Osteoblast (primary cell): ENCODE measurements at regions not wholly inside any gene's neighbourhood (a gene's known extent, or its start where the extent isn't known, plus 50 kb on each side); places are given as distances from the start of the nearest gene placed in this dataset.

Source experiments
- DNase-seq: peaks from one replicate; pipeline ENCODE4 v3.0.0; 2011; ENCODE audit warnings: low spot score, mixed read lengths; ENCODE audit not compliant: insufficient read length; ENCODE audit errors: missing footprints
- H2AFZ ChIP-seq: 2 replicates; pipeline ENCODE4 v1.6.0; 2011; ENCODE audit warnings: mild to moderate bottlenecking, low read length
- H3K27ac ChIP-seq: 2 replicates; pipeline ENCODE4 v1.5.1; 2011; ENCODE audit warnings: mild to moderate bottlenecking, low read depth, low read length, moderate library complexity
- H3K27me3 ChIP-seq: 2 replicates; pipeline ENCODE4 v1.6.0; 2012; ENCODE audit warnings: mild to moderate bottlenecking, control low read depth, inconsistent platforms, low read length, moderate library complexity; ENCODE audit not compliant: insufficient read depth
- H3K36me3 ChIP-seq: 2 replicates; pipeline ENCODE4 v1.5.1; 2011; ENCODE audit warnings: mild to moderate bottlenecking, low read length, control low read depth, moderate library complexity; ENCODE audit not compliant: insufficient read depth
- H3K4me1 ChIP-seq: 2 replicates; pipeline ENCODE4 v1.5.1; 2011; ENCODE audit warnings: mild to moderate bottlenecking, low read length, control low read depth, moderate library complexity; ENCODE audit not compliant: insufficient read depth
- H3K4me2 ChIP-seq: 2 replicates; pipeline ENCODE4 v1.6.0; 2011; ENCODE audit warnings: mild to moderate bottlenecking, low read length; ENCODE audit not compliant: insufficient read depth
- H3K4me3 ChIP-seq: fragments of 200-600 bp; sonication (generic); 3 replicates; pipeline ENCODE4 v1.5.1; 2012; ENCODE audit warnings: mild to moderate bottlenecking, low read length, inconsistent platforms; ENCODE audit not compliant: insufficient read depth
- H3K79me2 ChIP-seq: 2 replicates; pipeline ENCODE4 v1.6.0; 2012; ENCODE audit warnings: mild to moderate bottlenecking, low read length, control low read depth, inconsistent platforms; ENCODE audit not compliant: insufficient read depth
- H3K9me3 ChIP-seq: 2 replicates; pipeline ENCODE4 v1.5.1; 2011; ENCODE audit warnings: low read depth, low read length, control low read depth
- H4K20me1 ChIP-seq: 2 replicates; pipeline ENCODE4 v1.6.0; 2012; ENCODE audit warnings: mild to moderate bottlenecking, low read length, control low read depth; ENCODE audit not compliant: insufficient read depth
- CTCF ChIP-seq: IDR thresholded peaks from 2 replicates; pipeline ENCODE4 v1.5.1; 2011; ENCODE audit warnings: mild to moderate bottlenecking, low read depth, low read length, moderate library complexity; ENCODE audit errors: extremely low read depth

DNA sequence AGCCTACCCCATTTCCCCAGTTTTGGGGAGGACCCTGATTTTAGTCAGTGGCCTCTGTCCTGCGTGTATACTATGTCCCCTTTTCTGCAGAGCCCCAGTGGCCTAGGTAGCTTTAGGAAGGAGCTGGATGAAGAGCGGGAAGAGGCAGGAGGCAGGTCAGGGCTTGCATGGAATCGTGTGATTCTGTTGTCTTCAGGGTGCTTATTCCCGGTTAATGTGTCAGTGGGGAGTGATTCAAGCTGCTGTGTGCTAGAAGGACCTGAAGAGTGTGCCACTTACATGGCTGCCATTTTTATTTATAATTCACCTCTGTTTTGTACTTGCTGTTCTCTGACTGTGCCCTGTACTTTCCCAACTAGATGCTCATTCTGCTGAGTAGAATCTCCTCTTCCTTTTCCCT is 127.3 kb upstream of the AMOT start:
- no peak for DNase-seq
- Histone ChIP-seq H3K27ac (no peak overlapping the region), H2AFZ (no peak overlapping the region), H3K4me3 (no peak overlapping the region), H3K4me1 (no peaks in the 10 kb centered on the region), H4K20me1 (no peaks in the 10 kb centered on the region), H3K79me2 (no peaks in the 10 kb centered on the region), H3K36me3 (no peaks in the 10 kb centered on the region), H3K9me3 (no peaks in the 10 kb centered on the region), H3K27me3 (no peaks in the 10 kb centered on the region), H3K4me2 (no peak overlapping the region)
- no peak for TF ChIP-seq CTCF

DNA sequence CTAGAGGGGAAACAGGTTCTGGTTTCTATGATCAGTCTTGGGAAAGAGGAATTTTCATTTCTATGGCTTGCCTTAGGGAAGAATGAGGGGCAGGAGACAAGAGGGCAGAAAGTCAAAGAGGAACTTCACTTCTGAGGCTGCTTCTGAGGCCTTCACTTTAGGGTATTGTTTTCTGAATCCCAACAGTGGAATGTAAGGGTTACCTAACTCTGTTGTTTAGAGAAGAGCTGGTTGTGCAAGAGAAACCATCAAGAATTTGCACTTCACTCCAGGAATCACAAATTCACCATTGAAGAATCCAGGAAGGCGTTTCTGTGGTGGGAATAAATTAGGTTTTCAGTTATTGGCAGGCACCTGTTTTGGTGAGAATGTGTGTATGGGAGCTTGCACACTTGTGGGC is 126.7 kb upstream of the AMOT start:
- no peak overlapping the region for H3K27ac ChIP-seq
- no peak for TF ChIP-seq CTCF
- H3K9me3 ChIP-seq: no peaks in the 10 kb centered on the region
- H4K20me1 ChIP-seq: no peaks in the 10 kb centered on the region
- H3K27me3 ChIP-seq: no peaks in the 10 kb centered on the region
- DNase-seq: no peak
- H3K36me3 ChIP-seq: no peaks in the 10 kb centered on the region
- no peak overlapping the region for H2AFZ ChIP-seq
- no peaks in the 10 kb centered on the region for H3K4me1 ChIP-seq
- H3K79me2 ChIP-seq: no peaks in the 10 kb centered on the region
- H3K4me2 ChIP-seq: no peak overlapping the region
- H3K4me3 ChIP-seq: no peak overlapping the region

DNA sequence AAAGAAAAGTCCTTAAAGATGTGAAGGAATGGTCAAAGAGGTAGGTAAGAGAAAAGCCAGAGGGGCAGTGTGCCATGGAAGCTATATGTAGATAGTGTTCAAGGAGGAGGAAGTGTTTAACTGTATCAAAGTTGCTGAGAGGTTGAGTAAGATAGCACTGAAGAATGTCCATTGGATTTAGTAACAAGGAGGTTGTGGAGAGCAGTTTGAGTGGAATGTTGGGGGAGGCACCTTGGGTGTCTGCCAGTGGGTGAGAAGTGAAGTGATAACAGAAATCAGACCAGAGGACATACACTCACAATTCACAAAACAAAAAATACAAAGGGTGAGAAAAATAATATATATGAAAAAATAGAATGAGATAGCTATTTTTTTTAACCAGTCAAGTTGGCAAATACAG is 121.3 kb upstream of the AMOT start:
- Histone ChIP-seq H3K27ac (no peak overlapping the region), H3K9me3 (no peaks in the 10 kb centered on the region), H3K4me1 (no peaks in the 10 kb centered on the region), H3K36me3 (no peaks in the 10 kb centered on the region), H3K4me3 (no peak overlapping the region), H3K4me2 (no peak overlapping the region), H3K27me3 (no peaks in the 10 kb centered on the region), H3K79me2 (no peaks in the 10 kb centered on the region), H4K20me1 (no peaks in the 10 kb centered on the region), H2AFZ (no peak overlapping the region)
- DNase-seq: no peak
- no peak for TF ChIP-seq CTCF

GRCh38 chrX:112947981-112948615 is 107.5 kb upstream of the AMOT start:
- no peak overlapping the region for H3K27ac ChIP-seq
- no peak for TF ChIP-seq CTCF
- no peaks in the 10 kb centered on the region for H3K79me2 ChIP-seq
- no peaks in the 10 kb centered on the region for H3K4me1 ChIP-seq
- no peak overlapping the region for H2AFZ ChIP-seq
- peaks cover 7% of the 10 kb centered on the region for H3K27me3 ChIP-seq
- H3K36me3 ChIP-seq: no peaks in the 10 kb centered on the region
- no peaks in the 10 kb centered on the region for H3K9me3 ChIP-seq
- DNase-seq: no peak
- H3K4me3 ChIP-seq: no peak overlapping the region
- no peak overlapping the region for H3K4me2 ChIP-seq
- no peaks in the 10 kb centered on the region for H4K20me1 ChIP-seq
